H9 (cell line): ENCODE measurements at regions not wholly inside any gene's neighbourhood (a gene's known extent, or its start where the extent isn't known, plus 50 kb on each side); places are given as distances from the start of the nearest gene placed in this dataset.

ENCODE experiments used
- DNase-seq: peaks from one replicate; pipeline ENCODE4 v3.0.0-alpha.2; 2017
- H2AFZ ChIP-seq: one replicate; pipeline ENCODE4 v1.6.1; 2013; ENCODE audit warnings: mild to moderate bottlenecking, low read length, control low read depth, moderate library complexity
- H2AK5ac ChIP-seq: 2 replicates; pipeline ENCODE4 v1.6.1; 2013; ENCODE audit warnings: low read length, control low read depth, mixed read lengths; ENCODE audit not compliant: insufficient read length
- H2BK120ac ChIP-seq: one replicate; pipeline ENCODE4 v1.6.1; 2013; ENCODE audit warnings: low read depth, mild to moderate bottlenecking, low read length, control low read depth, inconsistent platforms; ENCODE audit not compliant: poor library complexity, severe bottlenecking
- H2BK12ac ChIP-seq: 2 replicates; pipeline ENCODE4 v1.6.1; 2013; ENCODE audit warnings: low read length, control low read depth, mixed read lengths, low read depth; ENCODE audit not compliant: insufficient read length
- H2BK15ac ChIP-seq: 2 replicates; pipeline ENCODE4 v1.6.1; 2013; ENCODE audit warnings: low read depth, low read length, control low read depth
- H2BK20ac ChIP-seq: one replicate; pipeline ENCODE4 v1.6.1; 2013; ENCODE audit warnings: low read depth, mild to moderate bottlenecking, low read length, control low read depth, inconsistent platforms; ENCODE audit not compliant: poor library complexity, severe bottlenecking
- H2BK5ac ChIP-seq: 2 replicates; pipeline ENCODE4 v1.6.1; 2013; ENCODE audit warnings: low read length, control low read depth, mixed read lengths; ENCODE audit not compliant: insufficient read length
- H3K14ac ChIP-seq: 2 replicates; pipeline ENCODE4 v1.6.1; 2013; ENCODE audit warnings: low read length, control low read depth; ENCODE audit not compliant: insufficient read depth
- H3K18ac ChIP-seq: 2 replicates; pipeline ENCODE4 v1.6.1; 2013; ENCODE audit warnings: low read depth, mild to moderate bottlenecking, mixed read lengths, low read length, control low read depth; ENCODE audit not compliant: insufficient read length
- H3K23ac ChIP-seq: 2 replicates; pipeline ENCODE4 v1.6.1; 2013; ENCODE audit warnings: low read length, control low read depth, mixed read lengths, low read depth; ENCODE audit not compliant: insufficient read length
- H3K23me2 ChIP-seq: 2 replicates; pipeline ENCODE4 v1.6.1; 2013; ENCODE audit warnings: low read depth, mild to moderate bottlenecking, mixed read lengths, low read length, control low read depth; ENCODE audit not compliant: insufficient read length, poor library complexity, severe bottlenecking
- H3K27ac ChIP-seq: 2 replicates; pipeline ENCODE4 v1.5.1; 2013; ENCODE audit warnings: low read length, control low read depth, mixed read lengths, low read depth; ENCODE audit not compliant: insufficient read length
- H3K27me3 ChIP-seq: 2 replicates; pipeline ENCODE4 v1.6.1; 2013; ENCODE audit warnings: low read length, control low read depth, inconsistent platforms; ENCODE audit not compliant: insufficient read depth
- H3K4ac ChIP-seq: 2 replicates; pipeline ENCODE4 v1.6.1; 2013; ENCODE audit warnings: low read depth, mild to moderate bottlenecking, control low read depth, inconsistent platforms, low read length, moderate library complexity
- H3K4me1 ChIP-seq: 2 replicates; pipeline ENCODE4 v1.6.1; 2013; ENCODE audit warnings: low read length, control low read depth, inconsistent platforms; ENCODE audit not compliant: insufficient read depth
- H3K4me2 ChIP-seq: 2 replicates; pipeline ENCODE4 v1.6.1; 2013; ENCODE audit warnings: low read length, control low read depth, mixed read lengths; ENCODE audit not compliant: insufficient read length, insufficient read depth
- H3K56ac ChIP-seq: 2 replicates; pipeline ENCODE4 v1.6.1; 2013; ENCODE audit warnings: low read depth, mild to moderate bottlenecking, mixed read lengths, low read length, control low read depth; ENCODE audit not compliant: insufficient read length
- H3K79me1 ChIP-seq: 2 replicates; pipeline ENCODE4 v1.6.1; 2013; ENCODE audit warnings: low read depth, mild to moderate bottlenecking, moderate library complexity, low read length, control low read depth, inconsistent platforms; ENCODE audit not compliant: insufficient read depth, poor library complexity, severe bottlenecking
- H3K79me2 ChIP-seq: 2 replicates; pipeline ENCODE4 v1.6.1; 2013; ENCODE audit warnings: low read length, control low read depth, inconsistent platforms; ENCODE audit not compliant: insufficient read depth
- H3K9ac ChIP-seq: 2 replicates; pipeline ENCODE4 v1.6.1; 2013; ENCODE audit warnings: low read length, control low read depth, mixed read lengths; ENCODE audit not compliant: insufficient read length; ENCODE audit errors: extremely low read depth
- H3K9me3 ChIP-seq: one replicate; pipeline ENCODE4 v1.6.1; 2013; ENCODE audit warnings: low read depth, low read length, inconsistent platforms; ENCODE audit not compliant: control insufficient read depth
- H3T11ph ChIP-seq: one replicate; pipeline ENCODE4 v1.6.1; 2013; ENCODE audit warnings: mild to moderate bottlenecking, low read length, control low read depth, inconsistent platforms
- H4K20me1 ChIP-seq: one replicate; pipeline ENCODE4 v1.6.1; 2013; ENCODE audit not compliant: control insufficient read depth, insufficient read length, insufficient read depth
- H4K5ac ChIP-seq: 2 replicates; pipeline ENCODE4 v1.6.1; 2013; ENCODE audit warnings: low read depth, mild to moderate bottlenecking, mixed read lengths, low read length, control low read depth; ENCODE audit not compliant: insufficient read length
- H4K8ac ChIP-seq: replicated peaks from 2 replicates; pipeline ENCODE4 v1.6.1; 2013; ENCODE audit warnings: low read length, control low read depth, mixed read lengths, low read depth; ENCODE audit not compliant: insufficient read length
- H4K91ac ChIP-seq: 2 replicates; pipeline ENCODE4 v1.6.1; 2013; ENCODE audit warnings: low read depth, mild to moderate bottlenecking, moderate library complexity, mixed read lengths, low read length, control low read depth; ENCODE audit not compliant: insufficient read length
- H3K27ac Mint-ChIP-seq, 3 experiments: 2 replicates in 2 of 3; 3 replicates in 1 of 3; pipeline ENCODE4 v1.8.0; 2020 to 2021; ENCODE audit warnings: mixed read lengths in 3 of 3, mild to moderate bottlenecking in 1 of 3, moderate library complexity in 1 of 3
- H3K27me3 Mint-ChIP-seq: 2 replicates; pipeline ENCODE4 v1.8.0; 2021; ENCODE audit warnings: low read depth, mild to moderate bottlenecking, moderate library complexity, mixed read lengths
- H3K36me3 Mint-ChIP-seq, 3 experiments: 2 replicates in 2 of 3; 3 replicates in 1 of 3; pipeline ENCODE4 v1.8.0; 2020 to 2021; ENCODE audit warnings: low read depth in 3 of 3, mixed read lengths in 3 of 3; ENCODE audit not compliant: insufficient read depth in 1 of 3
- H3K4me1 Mint-ChIP-seq, 2 experiments: 2 replicates each; pipeline ENCODE4 v1.8.0; 2020; ENCODE audit warnings: mixed read lengths in 2 of 2
- H3K4me3 Mint-ChIP-seq, 2 experiments: 2 replicates in 1 of 2; 3 replicates in 1 of 2; pipeline ENCODE4 v1.8.0; 2020 to 2021; ENCODE audit warnings: mild to moderate bottlenecking in 2 of 2, mixed read lengths in 2 of 2, moderate library complexity in 1 of 2
- H3K9me3 Mint-ChIP-seq, 2 experiments: 2 replicates in 1 of 2; 3 replicates in 1 of 2; pipeline ENCODE4 v1.8.0; 2020; ENCODE audit warnings: mild to moderate bottlenecking in 2 of 2, mixed read lengths in 2 of 2, moderate library complexity in 1 of 2
- WGBS: extraction: QIAGEN DNeasy Blood & Tissue Kit; methylation state at CpG from one replicate; pipeline ENCODE4 v1.1.7; 2013; ENCODE audit warnings: missing lambda C conversion rate, low lambda C conversion rate, mixed read lengths; ENCODE audit not compliant: insufficient read length; ENCODE audit errors: extremely low coverage; 5-methylcytosine and 5-hydroxymethylcytosine counted together
- TF ChIP-seq, protein P1 (sequence below): fragments of 200-600 bp; sonication (generic); conservative IDR thresholded peaks from 3 replicates; pipeline ENCODE4 v1.8.0; 2021; ENCODE audit warnings: antibody characterized with exemption, mild to moderate bottlenecking

DNA sequence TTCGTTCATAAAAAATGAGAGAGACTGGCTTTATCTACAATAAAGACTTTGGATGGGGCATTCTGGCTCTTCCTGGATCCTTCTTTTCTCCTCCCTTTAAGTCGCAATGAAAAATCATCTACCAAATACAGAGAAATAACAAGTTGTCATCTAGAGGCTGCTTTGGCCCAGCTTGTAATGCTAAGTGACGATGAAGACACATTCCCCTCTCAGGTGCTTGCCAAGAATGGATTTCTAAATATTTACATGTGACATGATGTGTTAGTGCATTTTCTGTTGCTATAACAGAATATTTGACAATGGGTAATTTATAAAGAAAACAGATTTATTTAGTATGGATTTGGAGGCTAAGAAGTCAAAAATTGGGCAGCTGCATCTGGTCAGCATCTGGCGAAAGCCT lies 308.6 kb upstream of the NPVF start:
- H2BK5ac ChIP-seq = no peak overlapping the region
- H3K79me2 ChIP-seq = no peaks in the 10 kb centered on the region
- no peak overlapping the region for H2BK15ac ChIP-seq
- no peak for DNase-seq
- TF ChIP-seq, protein P1, sequence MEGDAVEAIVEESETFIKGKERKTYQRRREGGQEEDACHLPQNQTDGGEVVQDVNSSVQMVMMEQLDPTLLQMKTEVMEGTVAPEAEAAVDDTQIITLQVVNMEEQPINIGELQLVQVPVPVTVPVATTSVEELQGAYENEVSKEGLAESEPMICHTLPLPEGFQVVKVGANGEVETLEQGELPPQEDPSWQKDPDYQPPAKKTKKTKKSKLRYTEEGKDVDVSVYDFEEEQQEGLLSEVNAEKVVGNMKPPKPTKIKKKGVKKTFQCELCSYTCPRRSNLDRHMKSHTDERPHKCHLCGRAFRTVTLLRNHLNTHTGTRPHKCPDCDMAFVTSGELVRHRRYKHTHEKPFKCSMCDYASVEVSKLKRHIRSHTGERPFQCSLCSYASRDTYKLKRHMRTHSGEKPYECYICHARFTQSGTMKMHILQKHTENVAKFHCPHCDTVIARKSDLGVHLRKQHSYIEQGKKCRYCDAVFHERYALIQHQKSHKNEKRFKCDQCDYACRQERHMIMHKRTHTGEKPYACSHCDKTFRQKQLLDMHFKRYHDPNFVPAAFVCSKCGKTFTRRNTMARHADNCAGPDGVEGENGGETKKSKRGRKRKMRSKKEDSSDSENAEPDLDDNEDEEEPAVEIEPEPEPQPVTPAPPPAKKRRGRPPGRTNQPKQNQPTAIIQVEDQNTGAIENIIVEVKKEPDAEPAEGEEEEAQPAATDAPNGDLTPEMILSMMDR = no peak
- no peak overlapping the region for H2BK20ac ChIP-seq
- no peak overlapping the region for H2AFZ ChIP-seq
- no peaks in the 10 kb centered on the region for H3K27me3 ChIP-seq
- H2BK12ac ChIP-seq = no peak overlapping the region
- no peak overlapping the region for H3K4ac ChIP-seq
- H3K14ac ChIP-seq = no peak overlapping the region
- no peak overlapping the region for H4K91ac ChIP-seq
- Mint-ChIP-seq H3K9me3 (no peaks in the 10 kb centered on the region), H3K36me3 (no peaks in the 10 kb centered on the region), H3K27ac (no peak overlapping the region), H3K27me3 (peaks cover 6% of the 10 kb centered on the region), H3K4me3 (no peak overlapping the region), H3K4me1 (no peaks in the 10 kb centered on the region)
- H3K4me1 ChIP-seq = no peaks in the 10 kb centered on the region
- H3K27ac ChIP-seq = no peak overlapping the region
- no peaks in the 10 kb centered on the region for H3K79me1 ChIP-seq
- H4K5ac ChIP-seq = no peak overlapping the region
- H4K8ac ChIP-seq = no peak overlapping the region
- no peak overlapping the region for H3K18ac ChIP-seq
- no peak overlapping the region for H3K4me2 ChIP-seq
- no peak overlapping the region for H3K56ac ChIP-seq
- no peaks in the 10 kb centered on the region for H3K23me2 ChIP-seq
- H2BK120ac ChIP-seq = no peak overlapping the region
- no peak overlapping the region for H3K23ac ChIP-seq
- no peaks in the 10 kb centered on the region for H4K20me1 ChIP-seq
- no peak overlapping the region for H3K9ac ChIP-seq
- no CpG with 5 or more reads among the region's 4 CpGs for WGBS
- H3K9me3 ChIP-seq = no peaks in the 10 kb centered on the region
- H3T11ph ChIP-seq = no peak overlapping the region
- H2AK5ac ChIP-seq = no peak overlapping the region
